ENCODE measurements at regions not wholly inside any gene's neighbourhood (a gene's known extent, or its start where the extent isn't known, plus 50 kb on each side); places are given as distances from the start of the nearest gene placed in this dataset.

DNA sequence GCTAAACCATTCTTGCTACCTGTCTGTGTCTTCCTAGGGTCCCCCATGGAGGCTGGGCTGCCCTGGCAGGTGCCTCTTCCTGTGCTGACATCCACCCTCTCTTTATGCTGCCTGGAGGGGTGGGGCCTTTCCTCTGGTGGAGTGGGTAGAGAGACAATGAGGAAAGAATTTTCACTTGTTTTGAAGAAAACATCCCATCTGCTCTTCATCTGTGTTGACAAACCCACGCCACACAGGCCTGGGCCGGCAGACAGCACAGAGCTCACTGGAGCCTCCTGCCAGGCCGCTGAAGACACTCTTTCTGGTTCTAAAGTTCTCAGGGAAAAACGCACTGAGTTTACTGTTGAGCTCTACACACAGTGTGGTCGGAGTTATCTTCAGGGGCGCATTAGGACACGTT, 328.2 kb downstream of the GLRX3 start:
- ChIA-PET POLR2A (no interaction called here), CTCF (no interaction called here)
- DNase-seq (ENCODE audit: low read depth, low spot score) = no peak
- TF ChIP-seq CTCF (IDR thresholded peaks at IDR 0.05; ENCODE audit: insufficient read depth, low read length, missing control alignments) = no peak
- H3K4me3 ChIP-seq (ENCODE audit: low read depth, low read length) = no peak overlapping the region

- CTCF ChIA-PET = no interaction called here
- no peak for TF ChIP-seq CTCF (IDR thresholded peaks at IDR 0.05; ENCODE audit: insufficient read depth, low read length, missing control alignments)
- no peak for DNase-seq (ENCODE audit: low read depth, low spot score)
- POLR2A ChIA-PET = no interaction called here
- H3K4me3 ChIP-seq (ENCODE audit: low read depth, low read length) = no peak overlapping the region
Measured at GRCh38 chr10:130466271-130466997, 330.2 kb downstream of the GLRX3 start.

DNA sequence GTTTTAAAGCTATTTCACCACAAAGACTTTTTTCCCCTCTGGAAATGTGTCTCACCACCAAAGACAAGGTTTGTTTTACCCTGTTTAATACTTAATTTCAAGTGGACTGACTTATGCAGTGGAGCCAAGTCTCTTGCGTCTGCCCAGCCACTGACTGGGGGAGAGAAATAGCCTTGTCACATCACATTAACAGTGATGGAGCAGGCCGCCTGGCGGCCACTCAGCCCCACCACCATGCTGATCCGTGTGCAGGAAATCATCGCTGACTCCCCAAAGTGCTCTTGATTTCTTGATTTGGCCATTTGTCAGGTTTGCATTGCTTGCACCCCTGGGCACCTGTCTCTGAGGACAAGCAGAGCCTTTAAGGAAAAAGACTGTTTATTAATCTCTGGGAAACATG, 334.1 kb downstream of the GLRX3 start:
- no peak overlapping the region for H3K4me3 ChIP-seq (ENCODE audit: low read depth, low read length)
- no peak for DNase-seq (ENCODE audit: low read depth, low spot score)
- no peak for TF ChIP-seq CTCF (IDR thresholded peaks at IDR 0.05; ENCODE audit: insufficient read depth, low read length, missing control alignments)
- ChIA-PET POLR2A (no interaction called here), CTCF (no interaction called here)

DNA sequence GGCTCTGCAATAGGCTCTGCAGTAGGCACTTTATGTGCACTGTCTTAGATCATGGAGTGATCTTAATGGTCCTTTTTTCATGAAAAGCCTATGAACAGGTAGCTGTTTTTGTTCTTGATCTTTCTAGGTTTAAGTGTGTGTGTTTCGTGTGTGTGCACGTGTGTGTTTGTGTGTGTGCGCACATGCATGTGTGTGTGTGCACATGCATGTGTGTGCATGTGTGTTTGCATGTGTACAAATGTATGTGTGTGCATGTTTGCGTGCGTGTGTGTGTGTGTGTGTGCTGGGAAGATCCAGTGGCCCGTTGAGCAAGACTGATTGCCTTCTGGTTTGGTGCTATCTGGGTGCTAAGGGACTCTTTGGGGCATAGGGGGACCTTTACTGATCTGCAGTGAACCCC, 334.8 kb downstream of the GLRX3 start:
- CTCF ChIA-PET = no interaction called here
- POLR2A ChIA-PET = no interaction called here
- no peak overlapping the region for H3K4me3 ChIP-seq (ENCODE audit: low read depth, low read length)
- no peak for TF ChIP-seq CTCF (IDR thresholded peaks at IDR 0.05; ENCODE audit: insufficient read depth, low read length, missing control alignments)
- no peak for DNase-seq (ENCODE audit: low read depth, low spot score)

DNA sequence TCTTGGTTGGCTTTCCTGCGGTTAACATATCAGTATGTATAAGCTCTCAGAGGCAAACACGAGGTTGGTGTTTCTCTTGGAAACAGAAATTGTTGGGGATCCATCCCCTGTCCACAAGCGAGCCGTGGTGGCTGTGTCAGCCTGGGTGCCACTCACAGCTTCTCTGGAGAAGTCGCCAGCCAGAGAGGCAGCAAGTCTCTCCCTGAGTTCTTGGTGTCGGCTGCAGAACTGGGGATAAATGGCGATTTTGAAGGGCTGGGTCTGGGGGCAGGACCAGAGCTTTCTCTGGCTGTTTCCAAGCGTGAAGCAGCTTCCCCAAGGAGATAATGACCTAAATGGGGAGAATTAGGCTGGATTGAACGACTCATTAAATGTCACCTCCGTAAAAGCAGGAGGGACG, 335.3 kb downstream of the GLRX3 start:
- no peak for DNase-seq (ENCODE audit: low read depth, low spot score)
- POLR2A ChIA-PET = no interaction called here
- CTCF ChIA-PET = no interaction called here
- no peak for TF ChIP-seq CTCF (IDR thresholded peaks at IDR 0.05; ENCODE audit: insufficient read depth, low read length, missing control alignments)
- no peak overlapping the region for H3K4me3 ChIP-seq (ENCODE audit: low read depth, low read length)

DNA sequence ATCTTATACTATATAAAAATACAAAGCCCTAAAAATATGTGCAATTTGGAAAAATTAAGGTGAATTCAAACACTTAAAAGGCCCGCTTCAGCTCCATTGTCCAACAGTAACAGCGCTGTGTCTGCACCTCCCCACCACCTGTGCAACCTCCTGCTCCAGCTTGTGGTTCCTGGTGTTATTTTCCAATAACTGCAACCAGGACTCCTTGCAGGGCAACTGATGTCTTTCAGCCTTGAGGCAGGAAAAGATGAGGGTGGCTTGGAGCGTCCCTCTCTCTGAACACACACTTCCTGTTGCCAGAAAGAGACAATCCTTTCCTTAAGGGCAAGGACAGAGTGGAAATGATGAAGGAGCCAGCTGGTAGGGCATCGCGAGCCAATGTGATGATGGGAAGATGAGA, 336.0 kb downstream of the GLRX3 start:
- TF ChIP-seq CTCF (IDR thresholded peaks at IDR 0.05; ENCODE audit: insufficient read depth, low read length, missing control alignments) = no peak
- POLR2A ChIA-PET = no interaction called here
- H3K4me3 ChIP-seq (ENCODE audit: low read depth, low read length) = no peak overlapping the region
- CTCF ChIA-PET = no interaction called here
- DNase-seq (ENCODE audit: low read depth, low spot score) = no peak
